Testis (tissue), 2 donors: ENCODE measurements at regions not wholly inside any gene's neighbourhood (a gene's known extent, or its start where the extent isn't known, plus 50 kb on each side); places are given as distances from the start of the nearest gene placed in this dataset.

ENCODE experiments used
- DNase-seq: peaks from one replicate; pipeline ENCODE4 v3.0.0-alpha.2; 2019
- H3K27ac ChIP-seq, 2 donors: fragments of 200-600 bp; sonication (generic); one replicate each; pipeline ENCODE4 v1.5.1; 2019
- H3K27me3 ChIP-seq: fragments of 200-600 bp; sonication (generic); one replicate; pipeline ENCODE4 v1.5.1; 2019
- H3K36me3 ChIP-seq: fragments of 200-600 bp; sonication (generic); one replicate; pipeline ENCODE4 v1.5.1; 2017; ENCODE audit warnings: low read depth; ENCODE audit errors: missing control alignments
- H3K4me1 ChIP-seq: fragments of 200-600 bp; sonication (generic); one replicate; pipeline ENCODE4 v1.5.1; 2019
- H3K4me3 ChIP-seq, 2 donors: fragments of 200-600 bp; sonication (generic); one replicate each; pipeline ENCODE4 v1.5.1; 2017 to 2019
- H3K9me3 ChIP-seq: fragments of 200-600 bp; sonication (generic); one replicate; pipeline ENCODE4 v1.5.1; 2017
- POLR2A ChIP-seq: fragments of 450-650 bp; IDR thresholded peaks from one replicate; pipeline ENCODE4 v1.6.1; 2017; ENCODE audit warnings: antibody characterized with exemption, mild to moderate bottlenecking, moderate library complexity
- WGBS, 2 donors: methylation state at CpG; one replicate each; pipeline ENCODE4 v1.1.5; 2018; 5-methylcytosine and 5-hydroxymethylcytosine counted together
- intact Hi-C: fragments of 100-400 bp; cut with DNase I; formaldehyde crosslinking; loops from one replicate; pipeline ENCODE4 v1.15.1; 2023; ENCODE audit warnings: low total_unique reads
- TF ChIP-seq, protein P1 (sequence below), 3 experiments: fragments of 450-650 bp in 2 of 3; fragments of 200-600 bp in 1 of 3; sonication (generic) in 1 of 3; IDR thresholded peaks; one replicate each; pipeline ENCODE4 v1.5.1; 2016 to 2019; ENCODE audit warnings: antibody characterized with exemption in 3 of 3, mild to moderate bottlenecking in 2 of 3, moderate library complexity in 1 of 3

DNA sequence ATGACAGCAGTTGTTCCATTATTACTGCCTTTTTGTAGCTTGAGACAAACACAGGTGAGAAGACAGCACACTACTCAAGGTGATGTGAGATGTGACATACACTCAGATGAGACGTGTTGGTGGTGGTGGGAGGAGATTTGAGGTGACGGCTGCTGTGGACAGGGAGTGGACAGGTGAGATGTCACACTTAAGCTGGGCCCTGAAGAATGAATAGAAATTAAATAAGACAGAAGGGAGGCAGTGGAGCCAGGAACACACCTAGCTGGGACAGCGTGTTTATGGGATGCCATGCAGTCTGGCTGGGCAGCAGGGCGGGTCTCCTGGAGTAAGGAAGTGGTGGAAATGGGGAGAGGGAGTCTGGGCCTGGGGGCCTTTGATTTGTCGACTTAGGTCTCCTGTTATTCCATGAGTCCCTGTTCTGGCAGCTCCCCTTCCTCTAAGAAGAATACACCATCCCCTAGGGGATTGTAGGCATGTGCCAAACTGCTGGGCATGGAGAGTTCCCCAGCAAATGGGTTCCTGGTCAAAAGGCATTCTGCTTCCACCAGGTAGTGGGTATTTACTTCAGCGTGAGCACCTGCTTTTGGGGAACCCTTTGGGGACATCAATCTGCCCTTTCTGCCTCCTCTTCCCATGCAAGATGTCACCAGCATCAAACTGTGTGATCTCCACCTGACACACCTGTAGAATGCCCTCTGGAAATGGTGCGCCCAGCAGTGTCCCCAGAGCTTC is 71.2 kb upstream of the ESRRB start:
- Histone ChIP-seq H3K4me1 (no peaks in the 10 kb centered on the region), H3K27me3 (no peaks in the 10 kb centered on the region), H3K4me3 (no peak overlapping the region), H3K36me3 (no peaks in the 10 kb centered on the region), H3K27ac (no peak overlapping the region), H3K9me3 (no peaks in the 10 kb centered on the region)
- 89 to 90% methylated on average over 6 to 7 of the region's 7 CpGs for WGBS, 2 donors
- no peak for DNase-seq
- no peak for TF ChIP-seq POLR2A
- TF ChIP-seq, protein P1, sequence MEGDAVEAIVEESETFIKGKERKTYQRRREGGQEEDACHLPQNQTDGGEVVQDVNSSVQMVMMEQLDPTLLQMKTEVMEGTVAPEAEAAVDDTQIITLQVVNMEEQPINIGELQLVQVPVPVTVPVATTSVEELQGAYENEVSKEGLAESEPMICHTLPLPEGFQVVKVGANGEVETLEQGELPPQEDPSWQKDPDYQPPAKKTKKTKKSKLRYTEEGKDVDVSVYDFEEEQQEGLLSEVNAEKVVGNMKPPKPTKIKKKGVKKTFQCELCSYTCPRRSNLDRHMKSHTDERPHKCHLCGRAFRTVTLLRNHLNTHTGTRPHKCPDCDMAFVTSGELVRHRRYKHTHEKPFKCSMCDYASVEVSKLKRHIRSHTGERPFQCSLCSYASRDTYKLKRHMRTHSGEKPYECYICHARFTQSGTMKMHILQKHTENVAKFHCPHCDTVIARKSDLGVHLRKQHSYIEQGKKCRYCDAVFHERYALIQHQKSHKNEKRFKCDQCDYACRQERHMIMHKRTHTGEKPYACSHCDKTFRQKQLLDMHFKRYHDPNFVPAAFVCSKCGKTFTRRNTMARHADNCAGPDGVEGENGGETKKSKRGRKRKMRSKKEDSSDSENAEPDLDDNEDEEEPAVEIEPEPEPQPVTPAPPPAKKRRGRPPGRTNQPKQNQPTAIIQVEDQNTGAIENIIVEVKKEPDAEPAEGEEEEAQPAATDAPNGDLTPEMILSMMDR (IDR thresholded peaks at IDR 0.05) = no peak
- intact Hi-C loops = no loop called here

DNA sequence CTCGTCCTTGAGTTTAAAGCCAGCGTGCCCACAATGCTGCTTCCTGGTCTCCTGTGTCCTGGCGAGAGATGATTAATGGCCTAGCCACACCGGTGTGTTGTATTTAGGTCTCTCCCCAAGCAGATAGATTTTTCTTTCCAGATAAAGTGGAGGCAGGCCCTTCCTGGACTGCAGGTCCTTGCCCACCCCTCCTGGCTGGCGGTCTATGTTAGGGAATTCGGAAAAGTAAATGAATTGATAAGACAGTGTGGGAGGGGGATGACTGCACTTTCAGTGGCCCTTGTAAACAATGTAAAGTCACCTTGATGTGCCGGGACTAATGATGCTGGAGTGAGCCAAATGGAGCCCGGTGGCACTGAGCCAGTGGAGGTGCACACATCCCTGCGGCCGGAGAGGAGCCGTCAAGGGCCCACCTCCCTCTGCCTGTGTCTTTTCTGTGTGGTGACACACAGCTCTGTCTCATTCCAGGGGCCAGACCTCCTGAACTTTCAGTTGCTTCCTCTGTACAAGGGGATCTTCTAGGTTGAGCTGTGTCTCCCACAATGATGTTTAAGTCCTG is 70.6 kb upstream of the ESRRB start:
- no peaks in the 10 kb centered on the region for H3K36me3 ChIP-seq
- no peaks in the 10 kb centered on the region for H3K9me3 ChIP-seq
- WGBS, 2 donors = 61 to 66% methylated on average over 9 to 11 of the region's 11 CpGs
- TF ChIP-seq, protein P1 (IDR thresholded peaks at IDR 0.05) = no peak
- TF ChIP-seq POLR2A = no peak
- no peak overlapping the region for H3K4me3 ChIP-seq
- H3K27me3 ChIP-seq = no peaks in the 10 kb centered on the region
- DNase-seq = no peak
- no peaks in the 10 kb centered on the region for H3K4me1 ChIP-seq
- H3K27ac ChIP-seq = no peak overlapping the region
- intact Hi-C loops = no loop called here

DNA sequence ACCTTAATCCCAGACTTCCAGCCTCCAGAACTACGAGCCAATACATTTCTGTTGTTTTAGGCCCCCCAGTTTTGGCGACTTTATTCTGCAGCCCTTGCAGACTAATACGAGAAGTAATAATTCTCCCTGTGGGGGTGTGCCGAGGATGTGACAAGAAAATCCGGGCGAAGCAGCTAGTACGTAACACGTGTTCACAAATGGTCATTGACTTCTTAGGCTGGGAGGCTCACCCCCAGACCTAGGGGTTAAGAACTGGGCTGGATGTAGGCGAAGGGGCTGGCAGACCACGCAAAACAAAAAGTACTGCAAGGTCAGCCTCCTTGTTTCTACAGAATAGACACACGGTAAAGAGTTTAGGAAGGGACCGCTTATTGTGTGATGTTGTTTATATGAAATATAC is 69.8 kb upstream of the ESRRB start:
- no peaks in the 10 kb centered on the region for H3K9me3 ChIP-seq
- H3K4me1 ChIP-seq = no peaks in the 10 kb centered on the region
- no peaks in the 10 kb centered on the region for H3K27me3 ChIP-seq
- H3K4me3 ChIP-seq = no peak overlapping the region
- no peak overlapping the region for H3K27ac ChIP-seq
- intact Hi-C loops = no loop called here
- no peaks in the 10 kb centered on the region for H3K36me3 ChIP-seq
- no peak for TF ChIP-seq POLR2A
- TF ChIP-seq, protein P1 (IDR thresholded peaks at IDR 0.05) = no peak
- no peak for DNase-seq
- 81 to 84% methylated on average over 12 of the region's 12 CpGs for WGBS, 2 donors

DNA sequence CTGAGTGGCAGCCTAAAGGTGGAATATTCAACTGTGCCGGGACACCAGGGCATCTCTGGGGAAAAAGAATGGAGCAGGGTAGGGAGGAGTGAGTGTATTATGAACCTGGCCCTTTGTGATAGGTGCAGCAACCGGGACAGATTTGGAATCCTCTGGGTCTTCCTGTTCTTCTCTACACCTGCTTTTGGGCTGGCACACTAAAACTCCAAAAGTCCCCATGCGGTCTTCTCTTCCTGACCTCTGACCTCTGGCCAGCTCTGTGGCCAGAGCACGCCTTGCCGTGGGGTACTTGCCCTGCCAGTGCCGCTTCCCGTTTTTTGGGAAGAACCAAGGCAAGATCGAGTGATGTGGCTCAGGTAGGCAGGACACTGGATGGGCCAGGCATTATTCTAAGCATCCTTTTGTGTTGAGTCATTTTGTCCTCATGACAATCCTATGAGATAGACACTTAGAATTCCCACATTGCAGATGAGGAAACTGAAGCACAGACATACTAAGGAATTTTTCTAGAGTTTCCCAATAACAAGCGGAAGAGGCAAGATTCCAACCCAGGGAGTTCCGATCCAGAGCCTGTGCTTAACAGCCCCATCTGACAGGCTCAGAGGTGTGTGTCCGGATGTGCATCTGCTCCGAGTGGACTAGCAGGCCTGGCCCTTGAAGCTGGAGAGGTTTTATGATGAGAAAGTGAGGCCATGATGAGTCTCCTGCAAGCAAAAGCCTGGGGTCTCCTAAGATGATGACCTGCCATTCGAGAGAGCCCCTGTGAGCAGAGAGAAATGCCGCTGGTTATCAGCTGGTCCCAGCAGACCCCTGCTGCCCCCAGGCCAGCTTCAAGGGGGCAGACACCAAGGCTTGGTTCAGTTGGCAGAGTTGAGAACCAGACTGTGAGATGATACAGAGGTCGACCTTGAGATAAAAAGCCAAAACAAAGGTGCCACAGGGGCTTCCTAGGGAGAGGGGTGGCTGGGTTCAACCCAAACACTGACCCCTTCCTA is 67.9 kb upstream of the ESRRB start:
- intact Hi-C loops = no loop called here
- Histone ChIP-seq H3K27me3 (no peaks in the 10 kb centered on the region), H3K4me1 (no peaks in the 10 kb centered on the region), H3K4me3 (no peak overlapping the region), H3K36me3 (no peaks in the 10 kb centered on the region), H3K9me3 (no peaks in the 10 kb centered on the region), H3K27ac (no peak overlapping the region)
- no peak for TF ChIP-seq POLR2A
- TF ChIP-seq, protein P1 (IDR thresholded peaks at IDR 0.05) = no peak
- 82 to 92% methylated on average over 15 of the region's 15 CpGs for WGBS, 2 donors
- no peak for DNase-seq
